ENCODE measurements at regions not wholly inside any gene's neighbourhood (a gene's known extent, or its start where the extent isn't known, plus 50 kb on each side); places are given as distances from the start of the nearest gene placed in this dataset.

DNA sequence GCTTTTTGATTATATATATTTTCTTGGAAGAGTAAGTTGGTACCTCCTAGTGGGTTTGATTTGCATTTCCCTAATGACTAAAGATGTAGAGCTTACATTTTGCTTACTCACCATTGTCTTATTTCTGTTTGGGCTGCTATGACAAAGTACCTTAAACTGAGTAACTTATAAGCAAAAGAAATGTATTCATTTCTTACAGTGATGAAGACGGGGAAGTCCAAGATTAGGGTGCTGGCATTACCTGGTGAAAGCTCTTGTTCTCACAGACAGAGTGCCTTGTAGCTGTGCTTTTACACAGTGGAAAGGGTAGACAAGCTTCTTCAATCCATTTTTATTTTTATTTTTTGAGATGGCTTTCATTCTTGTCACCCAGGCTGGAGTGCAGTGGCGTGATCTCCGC lies 229.2 kb upstream of the AGA start:
- H3K4me3 ChIP-seq: no peak overlapping the region
- TF ChIP-seq, protein P1, sequence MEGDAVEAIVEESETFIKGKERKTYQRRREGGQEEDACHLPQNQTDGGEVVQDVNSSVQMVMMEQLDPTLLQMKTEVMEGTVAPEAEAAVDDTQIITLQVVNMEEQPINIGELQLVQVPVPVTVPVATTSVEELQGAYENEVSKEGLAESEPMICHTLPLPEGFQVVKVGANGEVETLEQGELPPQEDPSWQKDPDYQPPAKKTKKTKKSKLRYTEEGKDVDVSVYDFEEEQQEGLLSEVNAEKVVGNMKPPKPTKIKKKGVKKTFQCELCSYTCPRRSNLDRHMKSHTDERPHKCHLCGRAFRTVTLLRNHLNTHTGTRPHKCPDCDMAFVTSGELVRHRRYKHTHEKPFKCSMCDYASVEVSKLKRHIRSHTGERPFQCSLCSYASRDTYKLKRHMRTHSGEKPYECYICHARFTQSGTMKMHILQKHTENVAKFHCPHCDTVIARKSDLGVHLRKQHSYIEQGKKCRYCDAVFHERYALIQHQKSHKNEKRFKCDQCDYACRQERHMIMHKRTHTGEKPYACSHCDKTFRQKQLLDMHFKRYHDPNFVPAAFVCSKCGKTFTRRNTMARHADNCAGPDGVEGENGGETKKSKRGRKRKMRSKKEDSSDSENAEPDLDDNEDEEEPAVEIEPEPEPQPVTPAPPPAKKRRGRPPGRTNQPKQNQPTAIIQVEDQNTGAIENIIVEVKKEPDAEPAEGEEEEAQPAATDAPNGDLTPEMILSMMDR (IDR thresholded peaks at IDR 0.05): no peak
- intact Hi-C loops (cut with DNase I): no loop called here

DNA sequence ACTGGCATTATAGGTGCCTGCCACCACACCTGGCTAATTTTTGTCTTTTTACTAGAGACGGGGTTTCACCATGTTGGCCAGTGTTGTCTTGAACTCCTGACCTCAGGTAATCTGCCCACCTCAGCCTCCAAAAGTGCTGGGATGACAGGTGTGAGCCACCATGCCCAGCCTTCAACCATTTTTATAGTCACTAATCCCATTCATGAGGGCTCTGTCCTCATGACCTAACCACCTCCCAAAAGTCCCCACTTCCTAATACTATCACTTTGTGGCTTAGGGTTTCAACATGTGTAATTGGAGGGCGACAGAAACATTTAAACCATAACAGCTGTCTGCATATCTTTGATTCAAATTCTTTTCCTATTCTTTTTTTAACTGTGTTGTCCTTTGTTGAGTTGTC lies 229.6 kb upstream of the AGA start:
- DNase-seq (no peak), ATAC-seq (no peak)
- Histone ChIP-seq H3K36me3 (no peaks in the 10 kb centered on the region), H3K4me3 (no peak overlapping the region), H3K4me1 (no peaks in the 10 kb centered on the region), H3K27me3 (no peaks in the 10 kb centered on the region), H3K9me3 (no peaks in the 10 kb centered on the region), H3K27ac (no peak overlapping the region)
- TF ChIP-seq, protein P1 (IDR thresholded peaks at IDR 0.05): no peak
- intact Hi-C loops (cut with DNase I): no loop called here

More for the DNA sequence above, 229.2 kb upstream of the AGA start:
- ATAC-seq: no peak
- H3K27me3 ChIP-seq: no peaks in the 10 kb centered on the region
- no peaks in the 10 kb centered on the region for H3K4me1 ChIP-seq
- no peak overlapping the region for H3K27ac ChIP-seq
- H3K9me3 ChIP-seq: no peaks in the 10 kb centered on the region
- no peak for DNase-seq
- H3K36me3 ChIP-seq: no peaks in the 10 kb centered on the region

DNA sequence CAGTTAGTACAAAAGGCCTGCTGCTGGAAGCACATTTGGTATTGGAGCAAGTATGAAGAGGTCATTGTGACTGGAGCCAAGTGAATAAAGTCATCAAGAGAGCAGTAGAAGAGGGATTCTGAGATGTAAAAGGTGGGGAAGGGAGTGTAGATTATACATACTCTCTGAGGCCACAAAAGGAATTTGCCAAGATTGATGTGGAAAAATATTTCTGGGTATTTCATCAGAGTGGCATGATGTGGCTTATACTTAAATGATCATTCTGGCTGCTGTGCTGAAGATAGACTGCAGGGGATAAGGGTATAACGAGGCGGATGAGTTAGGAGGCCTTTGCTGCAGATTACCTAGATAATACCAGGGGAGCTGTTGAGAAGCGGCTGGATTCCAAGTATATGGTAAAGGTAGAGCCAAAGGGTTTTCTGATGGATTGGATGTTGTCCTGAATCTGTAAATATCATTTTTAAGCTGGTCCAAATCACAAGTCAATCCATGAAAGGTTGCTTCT lies 231.8 kb upstream of the AGA start:
- H3K27ac ChIP-seq: no peak overlapping the region
- H3K4me3 ChIP-seq: no peak overlapping the region
- ATAC-seq (no peak), DNase-seq (no peak)
- no peaks in the 10 kb centered on the region for H3K4me1 ChIP-seq
- no peaks in the 10 kb centered on the region for H3K36me3 ChIP-seq
- intact Hi-C loops (cut with DNase I): no loop called here
- H3K9me3 ChIP-seq: no peaks in the 10 kb centered on the region
- H3K27me3 ChIP-seq: no peaks in the 10 kb centered on the region
- TF ChIP-seq, protein P1 (IDR thresholded peaks at IDR 0.05): no peak

DNA sequence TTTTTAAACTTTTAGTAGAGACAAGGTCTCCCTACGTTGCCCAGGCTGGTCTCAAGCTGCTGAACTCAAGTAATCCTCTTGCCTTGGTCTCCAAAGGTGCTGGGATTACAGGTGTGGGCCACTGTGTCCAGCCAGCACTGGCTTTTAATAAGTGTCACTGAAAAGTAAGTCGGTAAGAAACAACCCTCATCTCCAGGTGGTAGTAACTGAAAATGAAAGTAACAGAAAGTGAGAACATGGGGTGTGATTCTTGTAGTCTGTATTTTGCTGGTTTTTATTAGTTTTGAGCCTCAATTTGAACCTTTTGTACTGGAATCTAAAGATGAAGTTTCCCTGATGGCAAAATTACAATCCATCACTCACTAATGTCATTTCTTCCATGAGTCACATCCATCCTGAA lies 238.1 kb upstream of the AGA start:
- no peaks in the 10 kb centered on the region for H3K36me3 ChIP-seq
- H3K9me3 ChIP-seq: no peaks in the 10 kb centered on the region
- no peak for ATAC-seq
- H3K4me3 ChIP-seq: no peak overlapping the region
- H3K27me3 ChIP-seq: no peaks in the 10 kb centered on the region
- DNase-seq: no peak
- intact Hi-C loops (cut with DNase I): no loop called here
- H3K4me1 ChIP-seq: no peaks in the 10 kb centered on the region
- TF ChIP-seq, protein P1 (IDR thresholded peaks at IDR 0.05): no peak
- H3K27ac ChIP-seq: no peak overlapping the region

DNA sequence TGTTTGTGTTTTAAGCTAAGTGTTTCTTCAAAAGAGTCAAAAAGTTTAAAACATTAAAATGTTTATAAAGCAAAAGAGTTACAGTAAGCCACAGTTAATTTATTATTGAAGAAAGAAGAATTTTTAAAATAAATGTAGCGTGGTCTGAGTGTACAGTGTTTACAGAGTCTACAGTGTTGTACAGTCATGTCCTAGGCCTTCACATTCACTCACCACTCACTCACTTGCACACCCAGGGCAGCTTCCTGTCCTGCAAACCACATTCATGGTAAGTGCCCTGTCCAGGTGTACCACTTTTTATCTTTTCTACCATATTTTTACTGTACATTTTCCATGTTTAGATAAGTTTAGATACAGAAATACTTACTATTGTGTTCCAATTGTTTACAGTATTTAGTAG lies 239.7 kb upstream of the AGA start:
- ATAC-seq (no peak), DNase-seq (no peak)
- Histone ChIP-seq H3K4me1 (no peaks in the 10 kb centered on the region), H3K27ac (no peak overlapping the region), H3K27me3 (no peaks in the 10 kb centered on the region), H3K9me3 (no peaks in the 10 kb centered on the region), H3K4me3 (no peak overlapping the region), H3K36me3 (no peaks in the 10 kb centered on the region)
- TF ChIP-seq, protein P1 (IDR thresholded peaks at IDR 0.05): no peak
- intact Hi-C loops (cut with DNase I): no loop called here
